ENCODE measurements at regions not wholly inside any gene's neighbourhood (a gene's known extent, or its start where the extent isn't known, plus 50 kb on each side); places are given as distances from the start of the nearest gene placed in this dataset.

GRCh38 chr2:226618544-226618874 lies 181.1 kb downstream of the IRS1 start:
- TF ChIP-seq CTCF (conservative IDR thresholded peaks at IDR 0.05; ENCODE audit: low read depth, low read length), result no peak
- TF ChIP-seq EZH2 (IDR thresholded peaks at IDR 0.05; ENCODE audit: borderline replicate concordance, low read depth, low read length, poor library complexity, severe bottlenecking), result no peak

Measured in A673 (cell line).